ENCODE measurements at regions not wholly inside any gene's neighbourhood (a gene's known extent, or its start where the extent isn't known, plus 50 kb on each side); places are given as distances from the start of the nearest gene placed in this dataset.

DNA sequence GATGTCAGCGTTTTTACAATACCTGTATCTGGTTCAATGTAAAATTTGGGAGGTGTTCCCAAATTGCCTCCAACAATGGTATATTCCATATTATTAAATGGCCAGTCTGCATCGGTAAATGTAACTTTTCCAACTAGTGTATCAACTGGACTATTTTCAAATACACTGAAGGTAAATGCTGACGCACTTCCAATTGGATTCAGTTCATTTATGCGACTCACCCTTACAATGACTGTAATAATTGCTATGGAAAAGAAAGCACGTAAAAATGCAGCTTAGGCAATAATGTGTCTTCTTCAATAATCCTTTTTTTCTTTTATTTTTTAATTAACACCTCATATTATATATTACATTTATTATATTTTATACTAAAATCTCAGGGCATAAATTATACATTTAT is 209.1 kb downstream of the HGF start:
- Histone ChIP-seq H3K27me3 (ENCODE audit: control insufficient read depth, insufficient read depth, low read length) (no peaks in the 10 kb centered on the region), H3K27ac (ENCODE audit: insufficient read depth, low read length, poor library complexity, severe bottlenecking) (no peak overlapping the region), H3K4me1 (ENCODE audit: control insufficient read depth, insufficient read depth, low read length, poor library complexity, severe bottlenecking) (no peaks in the 10 kb centered on the region), H3K9me3 (ENCODE audit: control insufficient read depth in 2 of 2, low read length in 2 of 2) (peaks cover 1 to 3% of the 10 kb centered on the region in 2 experiments), H3K4me3 (ENCODE audit: low read depth, low read length) (no peak overlapping the region), H3K36me3 (ENCODE audit: control insufficient read depth, insufficient read depth, low read length) (no peaks in the 10 kb centered on the region)
- ATAC-seq (ENCODE audit: low read depth in 2 of 2) (no peak), DNase-seq (no peak)
- Mint-ChIP-seq H3K36me3 (no peaks in the 10 kb centered on the region), H3K27ac (no peak overlapping the region), H3K9me3 (peaks cover 0 to 12% (median 5%) of the 10 kb centered on the region in 7 donors), H3K4me1 (no peaks in the 10 kb centered on the region), H3K27me3 (no peaks in the 10 kb centered on the region), H3K4me3 (no peak overlapping the region)

DNA sequence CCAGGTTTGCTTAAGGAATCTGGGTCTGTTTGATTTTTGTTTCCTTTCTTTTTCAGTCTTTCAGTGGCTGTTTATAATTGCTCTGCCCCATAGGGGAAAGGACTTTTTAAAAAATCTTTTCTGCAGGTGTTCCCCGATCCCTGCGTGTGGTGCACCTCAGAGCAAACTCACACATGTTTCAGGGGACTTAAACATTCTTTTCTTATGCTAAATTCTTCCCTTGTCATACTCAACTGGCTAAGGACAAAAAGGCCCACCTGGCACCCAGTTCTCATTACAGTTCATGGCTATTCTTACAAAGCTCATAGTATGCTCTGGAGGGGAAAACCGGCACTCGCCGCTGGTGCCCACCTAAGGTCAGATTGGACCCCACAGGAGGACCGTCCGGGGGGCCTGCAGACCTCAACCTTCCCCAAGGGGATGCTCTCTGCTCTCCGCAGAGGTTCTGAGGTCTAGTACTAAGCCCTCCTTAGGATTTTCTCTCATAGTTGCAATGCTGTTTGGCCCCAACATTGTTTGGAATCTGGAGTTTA is 220.3 kb downstream of the HGF start:
- ATAC-seq (ENCODE audit: low read depth in 2 of 2) = no peak
- no peaks in the 10 kb centered on the region for H3K36me3 ChIP-seq (ENCODE audit: control insufficient read depth, insufficient read depth, low read length)
- H3K4me1 Mint-ChIP-seq = no peaks in the 10 kb centered on the region
- no peaks in the 10 kb centered on the region for H3K27me3 ChIP-seq (ENCODE audit: control insufficient read depth, insufficient read depth, low read length)
- no peaks in the 10 kb centered on the region for H3K27me3 Mint-ChIP-seq
- H3K9me3 Mint-ChIP-seq = peaks cover 0 to 21% (median 4%) of the 10 kb centered on the region in 7 donors
- H3K36me3 Mint-ChIP-seq = no peaks in the 10 kb centered on the region
- H3K27ac ChIP-seq (ENCODE audit: insufficient read depth, low read length, poor library complexity, severe bottlenecking) = no peak overlapping the region
- no peak overlapping the region for H3K4me3 ChIP-seq (ENCODE audit: low read depth, low read length)
- no peaks in the 10 kb centered on the region for H3K9me3 ChIP-seq (ENCODE audit: control insufficient read depth in 2 of 2, low read length in 2 of 2)
- H3K4me1 ChIP-seq (ENCODE audit: control insufficient read depth, insufficient read depth, low read length, poor library complexity, severe bottlenecking) = no peaks in the 10 kb centered on the region
- H3K4me3 Mint-ChIP-seq = no peak overlapping the region
- peak overlapping the region in 1 of 3 donors; percentile 48 for H3K27ac Mint-ChIP-seq
- no peak for DNase-seq

DNA sequence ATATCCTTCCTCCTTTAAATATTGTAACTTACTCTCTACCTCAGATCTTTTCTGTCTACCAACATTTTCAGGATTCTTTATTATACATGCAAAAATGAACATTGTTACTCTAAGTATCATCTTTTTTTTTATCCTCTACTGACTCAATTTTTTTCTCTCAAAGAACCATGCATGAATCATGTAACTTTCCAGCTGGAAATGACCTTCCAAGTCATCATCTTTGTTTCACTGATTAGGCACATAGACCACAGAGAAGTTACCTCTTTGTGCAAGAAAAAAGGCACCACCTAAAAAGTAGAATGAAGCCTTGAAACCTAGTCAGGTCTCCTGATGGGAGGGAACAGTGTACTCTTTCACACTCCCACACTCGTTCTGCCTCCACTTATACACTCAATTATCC is 234.9 kb downstream of the HGF start:
- Mint-ChIP-seq H3K4me3 (no peak overlapping the region), H3K36me3 (no peaks in the 10 kb centered on the region), H3K4me1 (no peaks in the 10 kb centered on the region), H3K27ac (no peak overlapping the region), H3K9me3 (peaks cover 0 to 16% (median 6%) of the 10 kb centered on the region in 7 donors), H3K27me3 (no peaks in the 10 kb centered on the region)
- no peaks in the 10 kb centered on the region for H3K4me1 ChIP-seq (ENCODE audit: control insufficient read depth, insufficient read depth, low read length, poor library complexity, severe bottlenecking)
- ATAC-seq (ENCODE audit: low read depth in 2 of 2) = no peak
- H3K36me3 ChIP-seq (ENCODE audit: control insufficient read depth, insufficient read depth, low read length) = no peaks in the 10 kb centered on the region
- no peak overlapping the region for H3K27ac ChIP-seq (ENCODE audit: insufficient read depth, low read length, poor library complexity, severe bottlenecking)
- peaks cover 0 to 12% of the 10 kb centered on the region in 2 experiments for H3K9me3 ChIP-seq (ENCODE audit: control insufficient read depth in 2 of 2, low read length in 2 of 2)
- no peak overlapping the region for H3K4me3 ChIP-seq (ENCODE audit: low read depth, low read length)
- H3K27me3 ChIP-seq (ENCODE audit: control insufficient read depth, insufficient read depth, low read length) = no peaks in the 10 kb centered on the region
- no peak for DNase-seq

DNA sequence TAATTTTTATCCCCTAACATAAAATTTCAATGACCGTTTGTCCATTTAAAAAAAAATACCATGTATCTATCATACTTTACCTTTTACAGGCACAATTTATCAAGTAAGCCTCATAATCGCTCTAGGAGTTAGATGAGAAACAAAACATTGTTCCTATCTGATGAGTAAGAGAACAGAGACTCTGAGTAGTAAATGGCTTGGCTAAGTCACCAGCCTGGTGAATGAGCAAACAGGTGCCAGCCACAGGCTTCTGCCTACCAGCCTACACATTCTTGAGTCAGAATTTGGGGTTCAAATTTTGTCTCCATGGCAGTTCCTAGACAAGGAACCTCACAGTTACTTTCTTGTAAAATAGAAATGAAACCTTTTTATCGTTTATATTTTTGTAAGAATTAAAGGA is 235.4 kb downstream of the HGF start:
- no peaks in the 10 kb centered on the region for H3K4me1 ChIP-seq (ENCODE audit: control insufficient read depth, insufficient read depth, low read length, poor library complexity, severe bottlenecking)
- Mint-ChIP-seq H3K4me3 (no peak overlapping the region), H3K36me3 (no peaks in the 10 kb centered on the region), H3K4me1 (no peaks in the 10 kb centered on the region), H3K27me3 (no peaks in the 10 kb centered on the region), H3K27ac (no peak overlapping the region), H3K9me3 (peaks cover 0 to 15% (median 6%) of the 10 kb centered on the region in 7 donors)
- no peak for ATAC-seq (ENCODE audit: low read depth in 2 of 2)
- H3K9me3 ChIP-seq (ENCODE audit: control insufficient read depth in 2 of 2, low read length in 2 of 2) = peaks cover 0 to 12% of the 10 kb centered on the region in 2 experiments
- H3K36me3 ChIP-seq (ENCODE audit: control insufficient read depth, insufficient read depth, low read length) = no peaks in the 10 kb centered on the region
- H3K27me3 ChIP-seq (ENCODE audit: control insufficient read depth, insufficient read depth, low read length) = no peaks in the 10 kb centered on the region
- no peak for DNase-seq
- no peak overlapping the region for H3K27ac ChIP-seq (ENCODE audit: insufficient read depth, low read length, poor library complexity, severe bottlenecking)
- no peak overlapping the region for H3K4me3 ChIP-seq (ENCODE audit: low read depth, low read length)

DNA sequence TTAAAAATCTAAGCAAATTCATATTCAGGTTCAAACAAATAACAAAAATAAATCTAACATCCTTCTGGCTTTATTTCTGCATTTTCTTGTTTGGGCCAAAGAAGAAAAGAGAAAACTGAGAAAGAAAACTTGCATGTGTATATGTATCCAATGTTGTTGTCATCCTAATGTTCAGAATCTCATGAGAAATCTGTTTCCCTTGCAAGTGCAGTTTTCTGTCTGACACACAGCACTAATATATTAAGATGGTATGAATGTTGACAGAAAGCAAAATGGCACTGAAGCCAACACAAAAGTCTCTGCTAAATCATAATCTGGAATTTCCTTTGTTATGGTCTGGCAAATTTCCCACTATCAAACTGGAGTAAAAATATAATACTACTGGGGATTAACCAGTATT is 235.9 kb downstream of the HGF start:
- no peaks in the 10 kb centered on the region for H3K4me1 Mint-ChIP-seq
- peaks cover 0 to 15% (median 6%) of the 10 kb centered on the region in 7 donors for H3K9me3 Mint-ChIP-seq
- no peaks in the 10 kb centered on the region for H3K36me3 Mint-ChIP-seq
- no peaks in the 10 kb centered on the region for H3K27me3 ChIP-seq (ENCODE audit: control insufficient read depth, insufficient read depth, low read length)
- H3K4me1 ChIP-seq (ENCODE audit: control insufficient read depth, insufficient read depth, low read length, poor library complexity, severe bottlenecking) = no peaks in the 10 kb centered on the region
- H3K9me3 ChIP-seq (ENCODE audit: control insufficient read depth in 2 of 2, low read length in 2 of 2) = peaks cover 0 to 12% of the 10 kb centered on the region in 2 experiments
- H3K4me3 ChIP-seq (ENCODE audit: low read depth, low read length) = no peak overlapping the region
- no peaks in the 10 kb centered on the region for H3K36me3 ChIP-seq (ENCODE audit: control insufficient read depth, insufficient read depth, low read length)
- ATAC-seq (ENCODE audit: low read depth in 2 of 2) (no peak), DNase-seq (no peak)
- no peaks in the 10 kb centered on the region for H3K27me3 Mint-ChIP-seq
- no peak overlapping the region for H3K27ac Mint-ChIP-seq
- H3K27ac ChIP-seq (ENCODE audit: insufficient read depth, low read length, poor library complexity, severe bottlenecking) = no peak overlapping the region
- no peak overlapping the region for H3K4me3 Mint-ChIP-seq

DNA sequence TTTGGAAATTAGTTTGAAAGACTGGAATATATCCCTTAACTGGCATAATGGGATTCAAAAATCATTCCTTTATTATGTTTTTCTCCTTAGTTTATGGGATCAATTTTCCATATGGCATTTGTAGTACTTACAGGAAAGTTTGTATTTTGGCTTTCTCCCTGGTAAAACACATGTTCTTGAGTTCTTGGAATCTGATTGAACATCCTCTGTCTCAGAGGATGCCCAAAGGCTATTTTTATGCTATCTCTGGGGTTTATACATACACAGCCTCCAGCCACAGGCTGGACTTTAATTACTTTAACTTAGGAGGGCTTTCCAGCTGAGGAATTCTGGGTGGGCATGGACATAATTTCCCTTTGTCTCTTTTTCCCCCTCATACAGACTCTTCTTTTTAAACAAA is 236.4 kb downstream of the HGF start:
- Histone ChIP-seq H3K36me3 (ENCODE audit: control insufficient read depth, insufficient read depth, low read length) (no peaks in the 10 kb centered on the region), H3K27ac (ENCODE audit: insufficient read depth, low read length, poor library complexity, severe bottlenecking) (no peak overlapping the region), H3K4me3 (ENCODE audit: low read depth, low read length) (no peak overlapping the region), H3K4me1 (ENCODE audit: control insufficient read depth, insufficient read depth, low read length, poor library complexity, severe bottlenecking) (no peaks in the 10 kb centered on the region), H3K27me3 (ENCODE audit: control insufficient read depth, insufficient read depth, low read length) (no peaks in the 10 kb centered on the region), H3K9me3 (ENCODE audit: control insufficient read depth in 2 of 2, low read length in 2 of 2) (peaks cover 0 to 12% of the 10 kb centered on the region in 2 experiments)
- Mint-ChIP-seq H3K27ac (no peak overlapping the region), H3K4me3 (no peak overlapping the region), H3K36me3 (no peaks in the 10 kb centered on the region), H3K4me1 (no peaks in the 10 kb centered on the region), H3K27me3 (no peaks in the 10 kb centered on the region), H3K9me3 (peaks cover 0 to 15% (median 6%) of the 10 kb centered on the region in 7 donors)
- ATAC-seq (ENCODE audit: low read depth in 2 of 2) (no peak), DNase-seq (no peak)

DNA sequence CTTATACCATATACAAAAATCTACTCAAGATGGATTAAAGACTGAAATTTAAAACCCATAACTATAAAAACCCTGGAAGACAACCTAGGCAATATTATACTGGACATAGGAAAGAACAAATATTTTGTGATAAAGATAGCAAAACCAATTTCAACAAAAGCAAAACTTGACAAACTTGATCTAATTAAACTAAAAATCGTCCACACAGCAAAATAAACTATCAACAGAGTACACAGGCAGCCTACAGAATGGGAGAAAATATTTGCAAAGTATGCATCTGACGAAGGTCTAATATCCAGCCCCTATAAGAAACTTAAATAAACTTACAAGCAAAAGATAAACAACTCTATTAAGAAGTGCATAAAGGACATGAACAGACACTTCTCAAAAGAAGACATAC is 240.1 kb downstream of the HGF start:
- Mint-ChIP-seq H3K36me3 (no peaks in the 10 kb centered on the region), H3K27ac (no peak overlapping the region), H3K4me3 (no peak overlapping the region), H3K27me3 (no peaks in the 10 kb centered on the region), H3K4me1 (no peaks in the 10 kb centered on the region), H3K9me3 (peaks cover 0 to 11% (median 4%) of the 10 kb centered on the region in 7 donors)
- no peak overlapping the region for H3K27ac ChIP-seq (ENCODE audit: insufficient read depth, low read length, poor library complexity, severe bottlenecking)
- H3K27me3 ChIP-seq (ENCODE audit: control insufficient read depth, insufficient read depth, low read length) = no peaks in the 10 kb centered on the region
- H3K9me3 ChIP-seq (ENCODE audit: control insufficient read depth in 2 of 2, low read length in 2 of 2) = no peaks in the 10 kb centered on the region
- H3K4me1 ChIP-seq (ENCODE audit: control insufficient read depth, insufficient read depth, low read length, poor library complexity, severe bottlenecking) = no peaks in the 10 kb centered on the region
- DNase-seq = no peak
- no peak overlapping the region for H3K4me3 ChIP-seq (ENCODE audit: low read depth, low read length)
- no peaks in the 10 kb centered on the region for H3K36me3 ChIP-seq (ENCODE audit: control insufficient read depth, insufficient read depth, low read length)
- ATAC-seq (ENCODE audit: low read depth in 2 of 2) = no peak

DNA sequence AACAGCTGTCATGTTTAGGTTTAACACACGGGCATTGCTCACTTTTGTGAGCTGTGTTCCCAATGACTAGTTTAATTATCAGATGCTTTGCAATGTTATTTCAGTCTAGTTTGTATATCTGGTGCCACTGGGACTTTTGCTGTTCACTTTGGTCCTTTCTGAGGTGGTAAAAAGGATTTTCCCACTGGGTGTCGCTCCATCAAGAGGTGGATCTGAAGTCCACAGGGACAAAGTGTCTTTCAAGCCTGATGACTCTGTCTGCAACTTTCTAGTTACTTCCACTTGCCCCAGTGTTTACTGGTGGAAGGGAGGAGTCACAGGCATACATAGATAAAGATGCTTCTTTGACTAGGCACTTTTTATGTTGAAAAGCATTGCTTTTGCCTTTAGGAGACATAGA is 242.2 kb downstream of the HGF start:
- H3K4me3 Mint-ChIP-seq = no peak overlapping the region
- no peaks in the 10 kb centered on the region for H3K4me1 Mint-ChIP-seq
- H3K9me3 Mint-ChIP-seq = peaks cover 0 to 6% (median 3%) of the 10 kb centered on the region in 7 donors
- H3K4me3 ChIP-seq (ENCODE audit: low read depth, low read length) = no peak overlapping the region
- H3K27ac ChIP-seq (ENCODE audit: insufficient read depth, low read length, poor library complexity, severe bottlenecking) = no peak overlapping the region
- H3K9me3 ChIP-seq (ENCODE audit: control insufficient read depth in 2 of 2, low read length in 2 of 2) = no peaks in the 10 kb centered on the region
- H3K36me3 Mint-ChIP-seq = no peaks in the 10 kb centered on the region
- ATAC-seq (ENCODE audit: low read depth in 2 of 2) (no peak), DNase-seq (no peak)
- no peaks in the 10 kb centered on the region for H3K36me3 ChIP-seq (ENCODE audit: control insufficient read depth, insufficient read depth, low read length)
- H3K27ac Mint-ChIP-seq = no peak overlapping the region
- no peaks in the 10 kb centered on the region for H3K27me3 Mint-ChIP-seq
- no peaks in the 10 kb centered on the region for H3K4me1 ChIP-seq (ENCODE audit: control insufficient read depth, insufficient read depth, low read length, poor library complexity, severe bottlenecking)
- H3K27me3 ChIP-seq (ENCODE audit: control insufficient read depth, insufficient read depth, low read length) = no peaks in the 10 kb centered on the region

Measured in CD4-positive, CD25-positive, alpha-beta regulatory T cell (primary cell).